Parathyroid adenoma (tissue), 2 donors: ENCODE measurements at regions not wholly inside any gene's neighbourhood (a gene's known extent, or its start where the extent isn't known, plus 50 kb on each side); places are given as distances from the start of the nearest gene placed in this dataset.

Source experiments
- H2AFZ ChIP-seq: fragments of 300-600 bp; sonication (generic); one replicate; pipeline ENCODE4 v1.7.0; 2017; ENCODE audit warnings: antibody characterized with exemption, mild to moderate bottlenecking
- H3K27ac ChIP-seq: fragments of 300-600 bp; sonication (generic); one replicate; pipeline ENCODE4 v1.7.0; 2017
- H3K27me3 ChIP-seq: fragments of 300-600 bp; sonication (generic); one replicate; pipeline ENCODE4 v1.7.0; 2017; ENCODE audit warnings: low read length; ENCODE audit not compliant: control insufficient read depth, insufficient read depth
- H3K36me3 ChIP-seq: fragments of 300-600 bp; sonication (generic); one replicate; pipeline ENCODE4 v1.7.0; 2017; ENCODE audit warnings: low read length; ENCODE audit not compliant: control insufficient read depth, insufficient read depth
- H3K4me1 ChIP-seq: fragments of 300-600 bp; sonication (generic); one replicate; pipeline ENCODE4 v1.7.0; 2017; ENCODE audit warnings: control low read depth
- H3K4me2 ChIP-seq: fragments of 300-600 bp; sonication (generic); one replicate; pipeline ENCODE4 v1.7.0; 2017; ENCODE audit warnings: low read length
- H3K4me3 ChIP-seq: fragments of 300-600 bp; sonication (generic); one replicate; pipeline ENCODE4 v1.7.0; 2017; ENCODE audit warnings: low read depth, low read length
- H3K79me2 ChIP-seq: fragments of 300-600 bp; sonication (generic); one replicate; pipeline ENCODE4 v1.7.0; 2017; ENCODE audit warnings: control low read depth
- H3K9ac ChIP-seq: fragments of 300-600 bp; sonication (generic); one replicate; pipeline ENCODE4 v1.7.0; 2017; ENCODE audit warnings: mild to moderate bottlenecking
- H3K9me3 ChIP-seq: fragments of 300-600 bp; sonication (generic); one replicate; pipeline ENCODE4 v1.7.0; 2017; ENCODE audit warnings: low read length; ENCODE audit not compliant: control insufficient read depth
- TF ChIP-seq, protein P1 (sequence below): fragments of 300-600 bp; sonication (generic); IDR thresholded peaks from one replicate; pipeline ENCODE4 v1.7.0; 2017; ENCODE audit warnings: antibody characterized with exemption, mild to moderate bottlenecking
- donor health status: primary hyperparathyroidism.

DNA sequence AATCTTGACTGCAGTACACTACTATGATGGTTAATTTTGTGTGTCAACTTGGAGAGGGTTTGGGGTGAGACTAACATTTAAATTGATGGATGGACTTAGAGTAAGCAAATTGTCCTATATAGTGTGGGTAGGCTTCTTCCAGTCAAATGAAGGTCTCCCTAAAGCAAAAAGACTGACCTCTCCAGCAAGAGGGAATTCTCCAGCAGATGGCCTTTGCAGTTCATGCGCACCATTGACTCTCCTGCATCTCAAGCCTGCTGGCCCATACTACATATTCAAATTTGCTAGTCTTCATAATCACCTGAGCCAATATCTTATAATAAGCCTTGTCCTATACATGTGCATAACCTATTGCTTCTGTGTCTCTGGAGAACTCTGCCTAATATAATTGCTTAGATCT lies 260.2 kb downstream of the RERGL start:
- Histone ChIP-seq H3K9ac (no peak overlapping the region), H3K79me2 (no peaks in the 10 kb centered on the region), H3K27me3 (no peaks in the 10 kb centered on the region), H3K4me2 (no peak overlapping the region), H3K36me3 (no peaks in the 10 kb centered on the region), H3K27ac (no peak overlapping the region), H3K9me3 (no peaks in the 10 kb centered on the region), H3K4me3 (no peak overlapping the region), H2AFZ (no peak overlapping the region), H3K4me1 (no peaks in the 10 kb centered on the region)
- TF ChIP-seq, protein P1, sequence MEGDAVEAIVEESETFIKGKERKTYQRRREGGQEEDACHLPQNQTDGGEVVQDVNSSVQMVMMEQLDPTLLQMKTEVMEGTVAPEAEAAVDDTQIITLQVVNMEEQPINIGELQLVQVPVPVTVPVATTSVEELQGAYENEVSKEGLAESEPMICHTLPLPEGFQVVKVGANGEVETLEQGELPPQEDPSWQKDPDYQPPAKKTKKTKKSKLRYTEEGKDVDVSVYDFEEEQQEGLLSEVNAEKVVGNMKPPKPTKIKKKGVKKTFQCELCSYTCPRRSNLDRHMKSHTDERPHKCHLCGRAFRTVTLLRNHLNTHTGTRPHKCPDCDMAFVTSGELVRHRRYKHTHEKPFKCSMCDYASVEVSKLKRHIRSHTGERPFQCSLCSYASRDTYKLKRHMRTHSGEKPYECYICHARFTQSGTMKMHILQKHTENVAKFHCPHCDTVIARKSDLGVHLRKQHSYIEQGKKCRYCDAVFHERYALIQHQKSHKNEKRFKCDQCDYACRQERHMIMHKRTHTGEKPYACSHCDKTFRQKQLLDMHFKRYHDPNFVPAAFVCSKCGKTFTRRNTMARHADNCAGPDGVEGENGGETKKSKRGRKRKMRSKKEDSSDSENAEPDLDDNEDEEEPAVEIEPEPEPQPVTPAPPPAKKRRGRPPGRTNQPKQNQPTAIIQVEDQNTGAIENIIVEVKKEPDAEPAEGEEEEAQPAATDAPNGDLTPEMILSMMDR, result no peak

GRCh38 chr12:17818931-17819330 lies 271.1 kb downstream of the RERGL start:
- H3K9ac ChIP-seq, result no peak overlapping the region
- no peaks in the 10 kb centered on the region for H3K79me2 ChIP-seq
- H3K27ac ChIP-seq, result no peak overlapping the region
- H3K27me3 ChIP-seq, result no peaks in the 10 kb centered on the region
- TF ChIP-seq, protein P1, result no peak
- H3K9me3 ChIP-seq, result no peaks in the 10 kb centered on the region
- no peaks in the 10 kb centered on the region for H3K36me3 ChIP-seq
- no peak overlapping the region for H3K4me2 ChIP-seq
- no peak overlapping the region for H3K4me3 ChIP-seq
- H2AFZ ChIP-seq, result no peak overlapping the region
- no peaks in the 10 kb centered on the region for H3K4me1 ChIP-seq

- Histone ChIP-seq H3K9ac (no peak overlapping the region), H3K27ac (no peak overlapping the region), H3K27me3 (no peaks in the 10 kb centered on the region), H3K79me2 (no peaks in the 10 kb centered on the region), H2AFZ (no peak overlapping the region), H3K4me2 (no peak overlapping the region), H3K4me3 (no peak overlapping the region), H3K36me3 (no peaks in the 10 kb centered on the region), H3K4me1 (no peaks in the 10 kb centered on the region), H3K9me3 (no peaks in the 10 kb centered on the region)
- TF ChIP-seq, protein P1, result no peak
These were observed 279.6 kb downstream of the RERGL start for GRCh38 chr12:17810399-17810798.

- no peaks in the 10 kb centered on the region for H3K27me3 ChIP-seq
- no peaks in the 10 kb centered on the region for H3K79me2 ChIP-seq
- no peak overlapping the region for H3K4me2 ChIP-seq
- H3K36me3 ChIP-seq, result no peaks in the 10 kb centered on the region
- H3K4me3 ChIP-seq, result no peak overlapping the region
- no peaks in the 10 kb centered on the region for H3K9me3 ChIP-seq
- no peaks in the 10 kb centered on the region for H3K4me1 ChIP-seq
- H2AFZ ChIP-seq, result no peak overlapping the region
- TF ChIP-seq, protein P1, result no peak
- no peak overlapping the region for H3K9ac ChIP-seq
- no peak overlapping the region for H3K27ac ChIP-seq
These were observed 280.8 kb downstream of the RERGL start for GRCh38 chr12:17809206-17809605.
